ENCODE measurements at regions not wholly inside any gene's neighbourhood (a gene's known extent, or its start where the extent isn't known, plus 50 kb on each side); places are given as distances from the start of the nearest gene placed in this dataset.

GRCh38 chr9:19939734-19940278 lies 151.0 kb upstream of the SLC24A2 start:
- H3K27ac Mint-ChIP-seq = no peak overlapping the region
- H3K27me3 Mint-ChIP-seq = peaks cover 10% of the 10 kb centered on the region
- H3K4me1 Mint-ChIP-seq (ENCODE audit: low read depth) = no peaks in the 10 kb centered on the region
- H3K9me3 Mint-ChIP-seq (ENCODE audit: low read depth) = no peaks in the 10 kb centered on the region
- H3K36me3 Mint-ChIP-seq (ENCODE audit: insufficient read depth) = no peaks in the 10 kb centered on the region
- H3K4me3 Mint-ChIP-seq (ENCODE audit: low read depth) = no peak overlapping the region
- DNase-seq (ENCODE audit: low spot score, unreplicated experiment) = no peak
- TF ChIP-seq CTCF (IDR thresholded peaks at IDR 0.05; ENCODE audit: unreplicated experiment) = no peak

- no peak for TF ChIP-seq CTCF (IDR thresholded peaks at IDR 0.05; ENCODE audit: unreplicated experiment)
- no peaks in the 10 kb centered on the region for H3K9me3 Mint-ChIP-seq (ENCODE audit: low read depth)
- H3K4me1 Mint-ChIP-seq (ENCODE audit: low read depth) = peaks cover 2% of the 10 kb centered on the region
- no peak for DNase-seq (ENCODE audit: low spot score, unreplicated experiment)
- peaks cover 17% of the 10 kb centered on the region for H3K27me3 Mint-ChIP-seq
- no peak overlapping the region for H3K27ac Mint-ChIP-seq
- no peaks in the 10 kb centered on the region for H3K36me3 Mint-ChIP-seq (ENCODE audit: insufficient read depth)
- H3K4me3 Mint-ChIP-seq (ENCODE audit: low read depth) = no peak overlapping the region
Observed at GRCh38 chr9:19938990-19939733, 150.3 kb upstream of the SLC24A2 start.

- H3K4me3 Mint-ChIP-seq (ENCODE audit: low read depth) = no peak overlapping the region
- TF ChIP-seq CTCF (IDR thresholded peaks at IDR 0.05; ENCODE audit: unreplicated experiment) = no peak
- no peak overlapping the region for H3K27ac Mint-ChIP-seq
- no peak for DNase-seq (ENCODE audit: low spot score, unreplicated experiment)
- peaks cover 4% of the 10 kb centered on the region for H3K4me1 Mint-ChIP-seq (ENCODE audit: low read depth)
- H3K27me3 Mint-ChIP-seq = peaks cover 34% of the 10 kb centered on the region
- H3K36me3 Mint-ChIP-seq (ENCODE audit: insufficient read depth) = no peaks in the 10 kb centered on the region
- H3K9me3 Mint-ChIP-seq (ENCODE audit: low read depth) = no peaks in the 10 kb centered on the region
Observed at GRCh38 chr9:19937121-19937520, 148.3 kb upstream of the SLC24A2 start.

- peaks cover 4% of the 10 kb centered on the region for H3K4me1 Mint-ChIP-seq (ENCODE audit: low read depth)
- no peak overlapping the region for H3K4me3 Mint-ChIP-seq (ENCODE audit: low read depth)
- H3K27ac Mint-ChIP-seq = no peak overlapping the region
- no peak for DNase-seq (ENCODE audit: low spot score, unreplicated experiment)
- no peaks in the 10 kb centered on the region for H3K36me3 Mint-ChIP-seq (ENCODE audit: insufficient read depth)
- peaks cover 34% of the 10 kb centered on the region for H3K27me3 Mint-ChIP-seq
- H3K9me3 Mint-ChIP-seq (ENCODE audit: low read depth) = no peaks in the 10 kb centered on the region
- no peak for TF ChIP-seq CTCF (IDR thresholded peaks at IDR 0.05; ENCODE audit: unreplicated experiment)
Observed at GRCh38 chr9:19936598-19936997, 147.8 kb upstream of the SLC24A2 start.

- Mint-ChIP-seq H3K4me3 (ENCODE audit: low read depth) (no peak overlapping the region), H3K9me3 (ENCODE audit: low read depth) (no peaks in the 10 kb centered on the region), H3K4me1 (ENCODE audit: low read depth) (peaks cover 4% of the 10 kb centered on the region), H3K36me3 (ENCODE audit: insufficient read depth) (no peaks in the 10 kb centered on the region), H3K27me3 (peaks cover 34% of the 10 kb centered on the region), H3K27ac (no peak overlapping the region)
- no peak for DNase-seq (ENCODE audit: low spot score, unreplicated experiment)
- TF ChIP-seq CTCF (IDR thresholded peaks at IDR 0.05; ENCODE audit: unreplicated experiment) = no peak
Observed at GRCh38 chr9:19935422-19935821, 146.6 kb upstream of the SLC24A2 start.
